ENCODE measurements at regions not wholly inside any gene's neighbourhood (a gene's known extent, or its start where the extent isn't known, plus 50 kb on each side); places are given as distances from the start of the nearest gene placed in this dataset.
"Not testable (repeated sequence)": the region's sequence is repeated elsewhere in the genome, so short reads cannot be mapped to it uniquely, and the experiment has no call there.

DNA sequence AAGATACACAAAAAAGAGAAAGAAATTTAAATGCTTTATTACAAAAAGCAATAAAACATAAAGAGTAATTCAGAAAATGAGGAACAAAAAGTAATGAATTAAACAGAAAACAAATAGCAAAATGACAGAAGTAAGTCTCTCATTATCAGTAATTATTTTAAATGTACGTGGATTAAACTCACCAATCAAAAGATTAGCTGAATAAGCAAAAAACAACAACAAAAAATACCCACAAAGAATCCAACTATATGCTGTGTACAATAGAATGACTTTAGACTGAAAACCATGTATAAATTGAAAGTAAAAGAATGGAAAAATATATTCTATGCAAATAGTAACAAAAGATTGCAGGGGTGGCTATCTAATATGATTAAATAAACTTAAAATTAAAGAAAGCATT, 1006.8 kb downstream of the SLC16A7 start:
- Histone ChIP-seq H3K4me1 (no peaks in the 10 kb centered on the region), H3K36me3 (no peaks in the 10 kb centered on the region), H3K27me3 (no peaks in the 10 kb centered on the region), H3K4me3 (no peak overlapping the region), H3K9me3 (peaks cover 4 to 5% of the 10 kb centered on the region in 2 donors), H3K27ac (no peak overlapping the region)
- intact Hi-C loops (cut with DNase I) = no loop called here
- no peak for DNase-seq (ENCODE audit: low spot score in 2 of 2)
- TF ChIP-seq, protein P1, sequence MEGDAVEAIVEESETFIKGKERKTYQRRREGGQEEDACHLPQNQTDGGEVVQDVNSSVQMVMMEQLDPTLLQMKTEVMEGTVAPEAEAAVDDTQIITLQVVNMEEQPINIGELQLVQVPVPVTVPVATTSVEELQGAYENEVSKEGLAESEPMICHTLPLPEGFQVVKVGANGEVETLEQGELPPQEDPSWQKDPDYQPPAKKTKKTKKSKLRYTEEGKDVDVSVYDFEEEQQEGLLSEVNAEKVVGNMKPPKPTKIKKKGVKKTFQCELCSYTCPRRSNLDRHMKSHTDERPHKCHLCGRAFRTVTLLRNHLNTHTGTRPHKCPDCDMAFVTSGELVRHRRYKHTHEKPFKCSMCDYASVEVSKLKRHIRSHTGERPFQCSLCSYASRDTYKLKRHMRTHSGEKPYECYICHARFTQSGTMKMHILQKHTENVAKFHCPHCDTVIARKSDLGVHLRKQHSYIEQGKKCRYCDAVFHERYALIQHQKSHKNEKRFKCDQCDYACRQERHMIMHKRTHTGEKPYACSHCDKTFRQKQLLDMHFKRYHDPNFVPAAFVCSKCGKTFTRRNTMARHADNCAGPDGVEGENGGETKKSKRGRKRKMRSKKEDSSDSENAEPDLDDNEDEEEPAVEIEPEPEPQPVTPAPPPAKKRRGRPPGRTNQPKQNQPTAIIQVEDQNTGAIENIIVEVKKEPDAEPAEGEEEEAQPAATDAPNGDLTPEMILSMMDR (IDR thresholded peaks at IDR 0.05) = no peak

- H3K27me3 ChIP-seq; H3K4me1 ChIP-seq; DNase-seq (ENCODE audit: low spot score in 2 of 2); H3K36me3 ChIP-seq; H3K9me3 ChIP-seq; H3K4me3 ChIP-seq; intact Hi-C loops (cut with DNase I); H3K27ac ChIP-seq: not testable (repeated sequence)
Measured at GRCh38 chr12:60603475-60603874, 1007.6 kb downstream of the SLC16A7 start.

- no peaks in the 10 kb centered on the region for H3K9me3 ChIP-seq
Measured at GRCh38 chr12:60616400-60616799, 1020.6 kb downstream of the SLC16A7 start.

DNA sequence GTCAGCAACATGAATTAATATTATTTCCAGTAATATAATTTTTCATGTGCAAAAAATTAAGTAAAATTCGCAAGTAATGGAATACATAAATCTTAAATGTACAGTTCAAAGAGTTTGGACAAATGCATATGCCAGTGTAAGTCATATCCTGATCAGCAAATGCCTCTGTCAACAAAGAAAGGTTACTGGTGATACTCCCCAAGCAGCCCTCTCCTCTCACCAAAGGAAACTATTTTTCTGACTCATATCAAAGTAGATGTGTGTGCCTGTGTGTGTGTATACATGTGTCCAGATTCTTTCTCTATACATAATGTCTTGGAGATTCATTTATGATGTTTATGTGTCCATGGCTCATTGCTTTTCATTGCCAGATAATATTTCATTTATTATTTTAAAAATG, 1035.0 kb downstream of the SLC16A7 start:
- TF ChIP-seq, protein P1 (IDR thresholded peaks at IDR 0.05) = no peak

More at GRCh38 chr12:60616400-60616799, 1020.6 kb downstream of the SLC16A7 start:
- TF ChIP-seq, protein P1 (IDR thresholded peaks at IDR 0.05) = no peak
- Histone ChIP-seq H3K36me3 (no peaks in the 10 kb centered on the region), H3K27me3 (no peaks in the 10 kb centered on the region), H3K27ac (no peak overlapping the region), H3K4me1 (no peaks in the 10 kb centered on the region), H3K4me3 (no peak overlapping the region)
- no peak for DNase-seq (ENCODE audit: low spot score in 2 of 2)
- intact Hi-C loops (cut with DNase I) = no loop called here

DNA sequence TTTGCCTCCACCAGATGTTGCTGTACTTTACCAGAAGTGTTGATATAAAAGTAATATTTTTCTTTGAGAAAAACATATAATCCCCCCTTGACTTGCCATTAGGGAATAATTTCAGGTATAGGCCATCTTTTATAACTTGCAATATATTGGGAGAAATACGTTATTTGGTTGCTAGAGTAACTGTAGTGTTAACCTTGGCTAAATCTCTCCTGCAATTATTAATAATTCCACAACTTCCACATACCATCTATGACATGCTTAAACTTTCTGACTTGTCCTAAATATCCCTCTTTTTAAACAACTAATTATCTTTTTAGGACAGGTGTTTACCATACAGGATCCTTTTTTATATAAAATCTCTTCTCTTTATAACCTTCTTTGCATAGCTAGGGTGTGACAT, 1048.2 kb downstream of the SLC16A7 start:
- Histone ChIP-seq H3K27me3 (no peaks in the 10 kb centered on the region), H3K4me3 (no peak overlapping the region), H3K9me3 (no peaks in the 10 kb centered on the region), H3K4me1 (no peaks in the 10 kb centered on the region), H3K27ac (no peak overlapping the region), H3K36me3 (no peaks in the 10 kb centered on the region)
- TF ChIP-seq, protein P1 (IDR thresholded peaks at IDR 0.05) = no peak
- DNase-seq (ENCODE audit: low spot score in 2 of 2) = no peak
- intact Hi-C loops (cut with DNase I) = no loop called here

More for the DNA sequence above, 1035.0 kb downstream of the SLC16A7 start:
- Histone ChIP-seq H3K4me3 (no peak overlapping the region), H3K27ac (no peak overlapping the region), H3K27me3 (no peaks in the 10 kb centered on the region), H3K4me1 (no peaks in the 10 kb centered on the region), H3K9me3 (no peaks in the 10 kb centered on the region), H3K36me3 (no peaks in the 10 kb centered on the region)
- intact Hi-C loops (cut with DNase I) = no loop called here
- DNase-seq (ENCODE audit: low spot score in 2 of 2) = no peak

DNA sequence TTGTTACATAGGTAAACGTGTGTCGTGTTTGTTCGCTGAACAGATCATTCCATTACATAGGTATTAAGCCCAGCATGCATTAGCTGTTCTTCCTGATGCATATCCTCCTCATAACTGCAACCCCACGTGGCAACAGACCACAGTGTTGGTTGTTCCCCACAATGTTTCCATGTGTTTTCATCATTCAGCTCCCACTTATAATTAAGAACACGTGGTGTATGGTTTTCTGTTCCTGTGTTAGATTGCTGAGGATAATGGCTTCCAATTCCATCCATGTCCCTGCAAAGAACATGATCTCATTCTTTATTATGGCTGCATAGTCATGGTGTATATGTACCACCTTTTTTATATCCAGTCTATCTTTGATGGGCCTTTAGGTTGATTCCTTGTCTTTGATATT, 1071.1 kb downstream of the SLC16A7 start:
- Histone ChIP-seq H3K9me3 (no peaks in the 10 kb centered on the region), H3K4me3 (no peak overlapping the region), H3K4me1 (no peaks in the 10 kb centered on the region), H3K36me3 (no peaks in the 10 kb centered on the region), H3K27ac (no peak overlapping the region), H3K27me3 (no peaks in the 10 kb centered on the region)
- TF ChIP-seq, protein P1 (IDR thresholded peaks at IDR 0.05) = no peak
- DNase-seq (ENCODE audit: low spot score in 2 of 2) = no peak
- intact Hi-C loops (cut with DNase I) = no loop called here

All from ascending aorta (tissue), 2 donors.